Ureter (tissue), 1 donor: ENCODE measurements at regions not wholly inside any gene's neighbourhood (a gene's known extent, or its start where the extent isn't known, plus 50 kb on each side); places are given as distances from the start of the nearest gene placed in this dataset.

Source experiments
- DNase-seq: peaks from one replicate; pipeline ENCODE4 v3.0.0-alpha.2; 2020; ENCODE audit warnings: low spot score
- donor health status: DM: yes; HTN: yes; CAD: no.

DNA sequence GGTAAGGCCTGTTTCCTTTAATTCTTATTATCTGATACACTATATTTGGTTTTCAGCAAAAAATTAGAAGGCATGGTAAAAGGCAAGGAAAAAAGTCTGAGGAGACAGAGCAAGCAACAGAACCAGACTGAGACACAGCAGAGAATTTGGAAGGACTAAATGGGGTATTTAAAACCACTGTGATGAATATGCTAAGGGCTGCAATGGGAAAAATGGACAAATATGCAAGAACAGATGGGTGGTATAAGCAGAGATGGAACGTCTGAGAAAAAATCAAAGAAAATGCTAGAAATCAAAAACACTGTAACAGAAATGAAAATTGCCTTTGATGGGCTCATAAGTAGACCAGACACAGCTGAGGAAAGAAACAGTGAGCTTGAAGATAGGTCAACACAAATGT lies 50.8 kb upstream of the NSMCE3 start:
- DNase-seq, result no peak

- DNase-seq, result no peak
These were observed 50.2 kb upstream of the NSMCE3 start for GRCh38 chr15:29319823-29320222.
